ENCODE measurements at regions not wholly inside any gene's neighbourhood (a gene's known extent, or its start where the extent isn't known, plus 50 kb on each side); places are given as distances from the start of the nearest gene placed in this dataset.

DNA sequence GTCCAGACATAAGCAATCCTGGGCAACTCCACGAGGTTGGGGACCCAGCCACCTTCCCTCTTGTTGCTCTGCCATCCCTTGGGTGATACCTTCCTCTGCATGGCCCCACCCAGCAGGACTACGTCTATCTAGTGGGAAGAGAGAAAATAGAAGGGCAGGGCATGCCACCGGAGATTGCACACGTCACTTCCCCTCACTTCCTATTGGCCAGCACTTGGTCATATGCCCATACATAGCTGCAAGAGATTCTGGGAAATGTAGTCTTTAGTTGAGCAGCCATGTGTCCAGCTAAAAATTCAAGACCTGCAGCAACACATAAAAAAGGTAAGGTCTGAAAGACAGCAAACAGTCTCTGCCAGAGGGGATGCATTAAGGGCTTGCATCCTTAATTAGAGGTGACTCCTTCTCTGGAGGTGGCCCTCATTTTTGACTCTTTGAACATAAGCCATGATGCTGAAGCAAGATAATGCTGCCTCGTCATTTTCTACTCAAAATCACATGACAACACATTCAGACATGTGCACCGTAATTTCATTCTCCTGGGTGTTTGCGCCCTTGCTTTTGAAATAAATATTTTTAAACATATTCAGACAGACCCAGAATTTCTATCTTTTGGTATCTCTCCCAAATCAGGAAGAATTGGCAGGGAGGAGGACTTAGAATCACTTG, 91.8 kb upstream of the PWP1 start:
- Histone ChIP-seq H3K9me2 (ENCODE audit: low read depth, low read length) (no peaks in the 10 kb centered on the region), H3K36me3 (ENCODE audit: insufficient read depth, low read length) (no peaks in the 10 kb centered on the region), H4K20me1 (ENCODE audit: insufficient read depth, low read length) (no peaks in the 10 kb centered on the region), H3K79me2 (ENCODE audit: insufficient read depth, low read length) (no peaks in the 10 kb centered on the region), H3F3A (ENCODE audit: insufficient read depth, low read length) (no peaks in the 10 kb centered on the region), H3K4me3 (ENCODE audit: low read depth, low read length, poor library complexity, severe bottlenecking) (no peak overlapping the region), H3K9ac (ENCODE audit: low read length) (no peak overlapping the region), H3K4me1 (ENCODE audit: insufficient read depth, low read length, severe bottlenecking) (no peaks in the 10 kb centered on the region), H3K27me3 (ENCODE audit: insufficient read depth, low read length) (no peaks in the 10 kb centered on the region), H3K9me3 (ENCODE audit: low read length) (no peaks in the 10 kb centered on the region), H2AFZ (ENCODE audit: low read length) (no peak overlapping the region), H3K27ac (ENCODE audit: low read depth, low read length, poor library complexity, severe bottlenecking) (no peak overlapping the region), H3K4me2 (ENCODE audit: low read length) (no peak overlapping the region)
- TF ChIP-seq EZH2 (IDR thresholded peaks at IDR 0.05; ENCODE audit: borderline replicate concordance, low read length) (no peak), CTCF (IDR thresholded peaks at IDR 0.05; ENCODE audit: low read length) (no peak)

DNA sequence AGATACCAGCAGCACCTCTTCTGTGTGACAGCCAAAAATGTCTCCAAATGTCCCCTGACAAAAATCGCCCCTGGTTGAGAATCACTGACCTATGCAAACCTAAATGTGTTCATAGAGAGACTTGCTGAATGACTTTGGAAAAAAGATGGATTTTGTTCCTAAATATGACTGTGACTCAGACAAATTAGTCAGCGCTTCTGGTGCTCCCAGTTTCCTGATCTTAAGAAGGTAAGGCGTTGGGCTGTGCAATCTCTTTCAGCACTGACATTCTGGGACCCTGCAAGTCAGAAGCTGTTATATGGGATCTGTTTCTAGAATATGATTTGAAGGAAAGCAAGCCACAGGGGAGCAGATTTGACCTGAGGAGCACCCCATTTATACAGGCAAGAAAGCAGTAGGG, 90.6 kb upstream of the PWP1 start:
- Histone ChIP-seq H3K27ac (ENCODE audit: low read depth, low read length, poor library complexity, severe bottlenecking) (no peak overlapping the region), H4K20me1 (ENCODE audit: insufficient read depth, low read length) (no peaks in the 10 kb centered on the region), H3F3A (ENCODE audit: insufficient read depth, low read length) (no peaks in the 10 kb centered on the region), H3K9me3 (ENCODE audit: low read length) (no peaks in the 10 kb centered on the region), H3K4me2 (ENCODE audit: low read length) (no peak overlapping the region), H3K4me1 (ENCODE audit: insufficient read depth, low read length, severe bottlenecking) (no peaks in the 10 kb centered on the region), H3K36me3 (ENCODE audit: insufficient read depth, low read length) (no peaks in the 10 kb centered on the region), H3K27me3 (ENCODE audit: insufficient read depth, low read length) (no peaks in the 10 kb centered on the region), H3K4me3 (ENCODE audit: low read depth, low read length, poor library complexity, severe bottlenecking) (no peak overlapping the region), H2AFZ (ENCODE audit: low read length) (no peak overlapping the region), H3K9me2 (ENCODE audit: low read depth, low read length) (no peaks in the 10 kb centered on the region), H3K79me2 (ENCODE audit: insufficient read depth, low read length) (no peaks in the 10 kb centered on the region), H3K9ac (ENCODE audit: low read length) (no peak overlapping the region)
- no peak for TF ChIP-seq CTCF (IDR thresholded peaks at IDR 0.05; ENCODE audit: low read length)
- TF ChIP-seq EZH2 (IDR thresholded peaks at IDR 0.05; ENCODE audit: borderline replicate concordance, low read length) = no peak

DNA sequence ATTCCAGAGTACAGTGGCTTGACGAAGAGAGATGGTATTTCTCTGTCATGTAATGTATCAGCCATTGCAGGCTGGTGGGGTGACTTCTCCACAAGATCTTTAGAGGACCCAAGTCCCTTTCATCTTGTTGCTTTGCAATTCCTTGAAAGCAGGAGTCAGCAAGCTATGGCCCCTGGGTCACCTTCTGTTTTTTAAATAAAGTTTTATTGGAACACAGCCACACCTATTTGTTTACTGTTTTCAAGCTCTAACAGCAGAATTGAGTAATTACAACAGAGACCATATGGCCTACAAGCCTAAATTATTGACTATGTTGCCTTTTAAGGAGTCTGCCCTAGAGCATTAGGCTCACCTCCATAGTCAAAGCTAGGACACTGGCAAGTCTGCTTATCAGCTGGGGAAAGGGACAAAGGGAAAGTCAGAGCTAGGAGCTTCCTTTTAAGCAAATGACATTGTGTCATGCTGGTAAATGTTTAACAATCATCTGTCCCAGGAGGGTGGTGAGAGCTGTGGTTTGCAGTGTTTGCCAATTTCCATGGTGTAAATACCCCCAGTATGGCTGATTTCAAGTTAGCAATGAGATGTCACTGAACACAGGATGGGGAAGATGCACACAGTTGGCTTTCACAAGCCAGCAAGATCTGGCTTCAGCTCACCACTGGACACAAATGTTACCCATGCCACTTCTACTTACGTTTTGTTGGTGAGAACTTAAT, 87.7 kb upstream of the PWP1 start:
- Histone ChIP-seq H2AFZ (ENCODE audit: low read length) (no peak overlapping the region), H3K36me3 (ENCODE audit: insufficient read depth, low read length) (no peaks in the 10 kb centered on the region), H3K79me2 (ENCODE audit: insufficient read depth, low read length) (no peaks in the 10 kb centered on the region), H3K27me3 (ENCODE audit: insufficient read depth, low read length) (no peaks in the 10 kb centered on the region), H3F3A (ENCODE audit: insufficient read depth, low read length) (no peaks in the 10 kb centered on the region), H3K4me1 (ENCODE audit: insufficient read depth, low read length, severe bottlenecking) (no peaks in the 10 kb centered on the region), H4K20me1 (ENCODE audit: insufficient read depth, low read length) (no peaks in the 10 kb centered on the region), H3K9me3 (ENCODE audit: low read length) (no peaks in the 10 kb centered on the region), H3K9me2 (ENCODE audit: low read depth, low read length) (no peaks in the 10 kb centered on the region), H3K9ac (ENCODE audit: low read length) (no peak overlapping the region), H3K4me3 (ENCODE audit: low read depth, low read length, poor library complexity, severe bottlenecking) (no peak overlapping the region), H3K4me2 (ENCODE audit: low read length) (no peak overlapping the region), H3K27ac (ENCODE audit: low read depth, low read length, poor library complexity, severe bottlenecking) (no peak overlapping the region)
- TF ChIP-seq EZH2 (IDR thresholded peaks at IDR 0.05; ENCODE audit: borderline replicate concordance, low read length) (no peak), CTCF (IDR thresholded peaks at IDR 0.05; ENCODE audit: low read length) (no peak)

Measured in OCI-LY1 (cell line).